ENCODE measurements at regions not wholly inside any gene's neighbourhood (a gene's known extent, or its start where the extent isn't known, plus 50 kb on each side); places are given as distances from the start of the nearest gene placed in this dataset.

- TF ChIP-seq CTCF (IDR thresholded peaks at IDR 0.05): no peak
- no peak for TF ChIP-seq POLR2A (IDR thresholded peaks at IDR 0.05)
- TF ChIP-seq EP300 (IDR thresholded peaks at IDR 0.05): no peak
Measured at GRCh38 chr4:14824189-14824588, 178.1 kb upstream of the CPEB2 start.
